H1 (cell line): ENCODE measurements at regions not wholly inside any gene's neighbourhood (a gene's known extent, or its start where the extent isn't known, plus 50 kb on each side); places are given as distances from the start of the nearest gene placed in this dataset.

Experiments
- POLR2AphosphoS5 ChIP-seq: IDR thresholded peaks from 2 replicates; pipeline ENCODE4 v1.6.1; 2011; ENCODE audit warnings: low read depth, low read length
- RNF2 ChIP-seq: fragments of 200-900, 300-1000 bp; sonication (generic); IDR thresholded peaks from 2 replicates; pipeline ENCODE4 v1.7.1; 2016; ENCODE audit warnings: borderline replicate concordance, low read depth, mild to moderate bottlenecking, antibody characterized with exemption, low read length; ENCODE audit not compliant: poor library complexity, severe bottlenecking; ENCODE audit errors: missing control alignments
- TF ChIP-seq, protein P1 (sequence below): IDR thresholded peaks from 2 replicates; pipeline ENCODE4 v1.6.1; 2012; ENCODE audit warnings: low read length, inconsistent platforms

DNA sequence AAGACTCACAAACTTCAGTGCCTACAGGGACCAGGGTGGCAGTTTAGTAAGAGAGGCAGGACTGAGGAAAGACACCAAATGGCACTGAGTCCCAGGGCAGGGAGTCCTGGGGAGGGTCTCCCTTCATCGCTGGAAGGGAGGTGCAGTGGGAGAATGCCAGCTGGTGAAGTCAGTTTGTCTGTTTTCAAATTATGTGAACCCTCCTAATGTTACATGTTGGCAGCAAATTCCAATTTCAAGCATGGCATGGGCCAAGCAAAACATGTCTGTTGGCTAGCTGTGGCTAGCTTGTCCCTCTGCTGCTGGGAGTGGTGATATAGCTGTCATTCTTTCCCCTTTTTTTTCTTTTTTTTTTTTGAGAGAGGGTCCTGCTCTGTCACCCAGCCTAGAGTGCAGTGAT lies 55.9 kb upstream of the HAAO start:
- TF ChIP-seq, protein P1, sequence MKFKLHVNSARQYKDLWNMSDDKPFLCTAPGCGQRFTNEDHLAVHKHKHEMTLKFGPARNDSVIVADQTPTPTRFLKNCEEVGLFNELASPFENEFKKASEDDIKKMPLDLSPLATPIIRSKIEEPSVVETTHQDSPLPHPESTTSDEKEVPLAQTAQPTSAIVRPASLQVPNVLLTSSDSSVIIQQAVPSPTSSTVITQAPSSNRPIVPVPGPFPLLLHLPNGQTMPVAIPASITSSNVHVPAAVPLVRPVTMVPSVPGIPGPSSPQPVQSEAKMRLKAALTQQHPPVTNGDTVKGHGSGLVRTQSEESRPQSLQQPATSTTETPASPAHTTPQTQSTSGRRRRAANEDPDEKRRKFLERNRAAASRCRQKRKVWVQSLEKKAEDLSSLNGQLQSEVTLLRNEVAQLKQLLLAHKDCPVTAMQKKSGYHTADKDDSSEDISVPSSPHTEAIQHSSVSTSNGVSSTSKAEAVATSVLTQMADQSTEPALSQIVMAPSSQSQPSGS = no peak
- TF ChIP-seq RNF2 (no peak), POLR2AphosphoS5 (no peak)
